Loucy (cell line): ENCODE measurements at regions not wholly inside any gene's neighbourhood (a gene's known extent, or its start where the extent isn't known, plus 50 kb on each side); places are given as distances from the start of the nearest gene placed in this dataset.

Experiments used
- H2AFZ ChIP-seq: fragments of 200-600 bp; sonication (generic); 2 replicates; pipeline ENCODE4 v1.6.0; 2016; ENCODE audit warnings: antibody characterized with exemption, mild to moderate bottlenecking, low read length, moderate library complexity
- H3F3A ChIP-seq: fragments of 200-600 bp; 2 replicates; pipeline ENCODE4 v1.6.0; 2016; ENCODE audit warnings: antibody characterized with exemption, low read depth, mild to moderate bottlenecking
- H3K27me3 ChIP-seq: fragments of 200-600 bp; sonication (generic); 2 replicates; pipeline ENCODE4 v1.6.1; 2014; ENCODE audit warnings: low read length, mild to moderate bottlenecking; ENCODE audit not compliant: insufficient read depth, poor library complexity, severe bottlenecking
- H3K36me3 ChIP-seq: fragments of 200-600 bp; sonication (generic); 2 replicates; pipeline ENCODE4 v1.6.1; 2016; ENCODE audit warnings: low read length; ENCODE audit not compliant: insufficient read depth
- H3K4me1 ChIP-seq: fragments of 200-600 bp; sonication (generic); 2 replicates; pipeline ENCODE4 v1.5.1; 2014; ENCODE audit warnings: low read length, mild to moderate bottlenecking; ENCODE audit not compliant: insufficient read depth, poor library complexity, severe bottlenecking
- H3K4me2 ChIP-seq: fragments of 200-600 bp; sonication (generic); 2 replicates; pipeline ENCODE4 v1.6.0; 2014; ENCODE audit warnings: antibody characterized with exemption, low read length, low read depth, mild to moderate bottlenecking; ENCODE audit not compliant: poor library complexity, severe bottlenecking
- H3K4me3 ChIP-seq: fragments of 200-600 bp; sonication (generic); 2 replicates; pipeline ENCODE4 v1.5.1; 2014; ENCODE audit warnings: low read length, mild to moderate bottlenecking, mixed read lengths; ENCODE audit not compliant: poor library complexity, severe bottlenecking
- H3K79me2 ChIP-seq: fragments of 200-600 bp; sonication (generic); 2 replicates; pipeline ENCODE4 v1.6.1; 2014; ENCODE audit warnings: low read length; ENCODE audit not compliant: insufficient read depth
- H3K9ac ChIP-seq: fragments of 200-600 bp; sonication (generic); 2 replicates; pipeline ENCODE4 v1.6.0; 2014; ENCODE audit warnings: mild to moderate bottlenecking, low read depth, low read length, moderate library complexity; ENCODE audit not compliant: poor library complexity, severe bottlenecking
- H3K9me2 ChIP-seq: fragments of 200-600 bp; sonication (generic); replicated peaks from 2 replicates; pipeline ENCODE4 v1.6.1; 2016; ENCODE audit warnings: low read depth, low read length, mixed read lengths
- H3K9me3 ChIP-seq: fragments of 200-600 bp; sonication (generic); 2 replicates; pipeline ENCODE4 v1.6.1; 2014; ENCODE audit warnings: mild to moderate bottlenecking, antibody characterized with exemption, low read length, low read depth; ENCODE audit not compliant: insufficient read depth
- H4K20me1 ChIP-seq: fragments of 200-600 bp; sonication (generic); 2 replicates; pipeline ENCODE4 v1.6.0; 2014; ENCODE audit warnings: antibody characterized with exemption, low read length, mild to moderate bottlenecking; ENCODE audit not compliant: insufficient read depth, poor library complexity, severe bottlenecking
- EZH2phosphoT487 ChIP-seq: fragments of 200-600 bp; IDR thresholded peaks from 2 replicates; pipeline ENCODE4 v1.6.1; 2018; ENCODE audit warnings: antibody characterized with exemption, mild to moderate bottlenecking, moderate library complexity, borderline replicate concordance
- TF ChIP-seq, protein P1 (sequence below): fragments of 200-600 bp; sonication (generic); conservative IDR thresholded peaks from 2 replicates; pipeline ENCODE4 v1.5.1; 2014; ENCODE audit warnings: mild to moderate bottlenecking, antibody characterized with exemption, low read length

DNA sequence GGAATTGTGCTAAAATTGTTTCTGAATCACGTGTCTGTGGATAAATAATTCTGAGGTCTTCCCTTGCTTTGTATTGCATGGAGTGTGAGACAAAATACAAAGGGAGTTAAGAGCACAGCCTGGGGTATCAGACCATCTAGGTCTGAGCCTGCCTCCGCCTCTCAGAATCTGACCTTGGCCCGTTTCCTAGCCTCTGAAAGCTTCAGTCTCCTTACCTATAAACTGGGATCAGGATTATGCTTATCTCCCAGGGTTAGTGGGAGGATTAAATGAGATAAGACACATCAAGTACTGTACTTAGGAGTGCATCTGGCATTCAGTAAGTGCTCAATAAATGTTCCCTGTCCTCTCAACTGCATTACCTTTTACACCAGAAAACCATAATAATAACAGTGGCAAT is 140.6 kb upstream of the TENM3 start:
- H4K20me1 ChIP-seq, result no peaks in the 10 kb centered on the region
- H3K4me3 ChIP-seq, result no peak overlapping the region
- no peak overlapping the region for H3K9ac ChIP-seq
- H3K36me3 ChIP-seq, result no peaks in the 10 kb centered on the region
- TF ChIP-seq EZH2phosphoT487, result no peak
- TF ChIP-seq, protein P1, sequence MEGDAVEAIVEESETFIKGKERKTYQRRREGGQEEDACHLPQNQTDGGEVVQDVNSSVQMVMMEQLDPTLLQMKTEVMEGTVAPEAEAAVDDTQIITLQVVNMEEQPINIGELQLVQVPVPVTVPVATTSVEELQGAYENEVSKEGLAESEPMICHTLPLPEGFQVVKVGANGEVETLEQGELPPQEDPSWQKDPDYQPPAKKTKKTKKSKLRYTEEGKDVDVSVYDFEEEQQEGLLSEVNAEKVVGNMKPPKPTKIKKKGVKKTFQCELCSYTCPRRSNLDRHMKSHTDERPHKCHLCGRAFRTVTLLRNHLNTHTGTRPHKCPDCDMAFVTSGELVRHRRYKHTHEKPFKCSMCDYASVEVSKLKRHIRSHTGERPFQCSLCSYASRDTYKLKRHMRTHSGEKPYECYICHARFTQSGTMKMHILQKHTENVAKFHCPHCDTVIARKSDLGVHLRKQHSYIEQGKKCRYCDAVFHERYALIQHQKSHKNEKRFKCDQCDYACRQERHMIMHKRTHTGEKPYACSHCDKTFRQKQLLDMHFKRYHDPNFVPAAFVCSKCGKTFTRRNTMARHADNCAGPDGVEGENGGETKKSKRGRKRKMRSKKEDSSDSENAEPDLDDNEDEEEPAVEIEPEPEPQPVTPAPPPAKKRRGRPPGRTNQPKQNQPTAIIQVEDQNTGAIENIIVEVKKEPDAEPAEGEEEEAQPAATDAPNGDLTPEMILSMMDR, result no peak
- H3K4me2 ChIP-seq, result no peak overlapping the region
- no peaks in the 10 kb centered on the region for H3K27me3 ChIP-seq
- no peaks in the 10 kb centered on the region for H3K4me1 ChIP-seq
- peaks cover 5% of the 10 kb centered on the region; the same call in 1 of the 2 replicates for H3K9me3 ChIP-seq
- H3K79me2 ChIP-seq, result no peaks in the 10 kb centered on the region
- no peaks in the 10 kb centered on the region for H3K9me2 ChIP-seq
- H3F3A ChIP-seq, result no peaks in the 10 kb centered on the region
- no peak overlapping the region for H2AFZ ChIP-seq

DNA sequence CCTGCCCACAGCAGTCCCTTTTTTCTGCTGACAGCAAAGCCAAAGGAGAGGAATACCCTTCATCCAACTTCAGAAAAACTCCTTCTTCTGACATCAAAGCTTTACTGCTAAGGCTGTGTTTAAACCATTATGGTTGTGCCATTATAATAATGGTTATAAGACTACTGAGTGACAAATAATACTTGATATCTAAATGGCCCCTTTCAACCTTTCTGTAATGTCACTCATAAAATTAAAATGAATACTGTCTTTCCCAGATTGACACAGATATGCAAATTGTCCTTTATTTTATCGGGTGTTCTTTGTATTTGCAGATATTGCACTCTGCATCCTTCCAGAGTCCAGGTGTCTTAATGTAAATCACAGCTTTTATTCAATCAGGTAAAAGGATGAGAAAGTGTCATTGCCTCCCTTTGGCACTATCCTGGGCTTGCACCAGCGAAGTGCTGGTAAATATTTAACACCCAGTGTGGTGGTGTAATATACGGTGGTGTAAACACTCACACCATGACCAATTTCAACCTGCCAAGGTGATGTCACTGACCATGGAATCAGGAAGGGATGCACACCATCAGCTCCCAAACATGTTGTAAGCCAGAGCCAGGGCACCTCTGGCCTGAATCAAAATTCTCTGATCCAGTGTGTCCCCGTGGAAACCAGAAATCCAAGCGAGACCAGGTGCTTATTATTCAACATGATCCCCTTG is 139.4 kb upstream of the TENM3 start:
- Histone ChIP-seq H3K4me3 (no peak overlapping the region), H3K27me3 (no peaks in the 10 kb centered on the region), H3K79me2 (no peaks in the 10 kb centered on the region), H3K36me3 (no peaks in the 10 kb centered on the region), H3K4me2 (no peak overlapping the region), H2AFZ (no peak overlapping the region), H3K4me1 (no peaks in the 10 kb centered on the region), H3F3A (no peaks in the 10 kb centered on the region), H3K9ac (no peak overlapping the region), H3K9me2 (no peaks in the 10 kb centered on the region), H3K9me3 (no peaks in the 10 kb centered on the region), H4K20me1 (no peaks in the 10 kb centered on the region)
- TF ChIP-seq, protein P1, result no peak
- TF ChIP-seq EZH2phosphoT487, result no peak

DNA sequence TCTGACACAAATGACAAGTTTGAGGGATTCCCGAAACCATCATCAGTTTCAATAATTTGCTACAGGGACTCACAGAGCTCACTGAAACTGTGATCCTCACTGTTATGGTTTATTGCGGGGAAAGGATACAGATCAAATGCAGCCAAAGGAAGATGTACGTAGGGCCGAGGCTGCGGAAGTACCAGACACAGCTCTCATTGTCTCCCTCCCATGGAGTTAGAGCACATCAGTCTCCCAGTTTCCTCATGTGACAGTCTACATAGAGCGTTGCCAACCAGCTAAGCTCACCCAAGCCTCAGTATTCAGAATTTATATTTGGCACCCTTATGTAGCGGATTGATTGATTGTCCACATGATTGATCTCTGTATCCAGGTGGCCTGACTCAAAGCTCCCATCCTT is 137.8 kb upstream of the TENM3 start:
- Histone ChIP-seq H3K27me3 (no peaks in the 10 kb centered on the region), H4K20me1 (no peaks in the 10 kb centered on the region), H3K36me3 (no peaks in the 10 kb centered on the region), H3F3A (no peaks in the 10 kb centered on the region), H3K9ac (no peak overlapping the region), H3K4me3 (no peak overlapping the region), H3K4me2 (no peak overlapping the region), H3K4me1 (no peaks in the 10 kb centered on the region), H3K9me3 (no peaks in the 10 kb centered on the region), H2AFZ (no peak overlapping the region), H3K79me2 (no peaks in the 10 kb centered on the region), H3K9me2 (no peaks in the 10 kb centered on the region)
- no peak for TF ChIP-seq EZH2phosphoT487
- TF ChIP-seq, protein P1, result no peak
